Transverse colon (tissue), 4 donors: ENCODE measurements at regions not wholly inside any gene's neighbourhood (a gene's known extent, or its start where the extent isn't known, plus 50 kb on each side); places are given as distances from the start of the nearest gene placed in this dataset.
"Not testable (repeated sequence)": the region's sequence is repeated elsewhere in the genome, so short reads cannot be mapped to it uniquely, and the experiment has no call there.

Source experiments
- DNase-seq: peaks from one replicate; pipeline ENCODE4 v3.0.0-alpha.2; 2019
- H3K27ac ChIP-seq, 4 donors: fragments of 200-600 bp; sonication (generic); 2 replicates each; pipeline ENCODE4 v1.5.1; 2016 to 2018; ENCODE audit warnings: inconsistent platforms in 4 of 4
- H3K27me3 ChIP-seq: fragments of 200-600 bp; sonication (generic); 2 replicates; pipeline ENCODE4 v1.5.1; 2017; ENCODE audit warnings: inconsistent platforms
- H3K36me3 ChIP-seq, 4 donors: fragments of 200-600 bp; sonication (generic); 2 replicates each; pipeline ENCODE4 v1.5.1; 2017 to 2019; ENCODE audit warnings: inconsistent platforms in 4 of 4
- H3K4me1 ChIP-seq, 4 donors: fragments of 200-600 bp; sonication (generic); 2 replicates each; pipeline ENCODE4 v1.5.1; 2017 to 2020; ENCODE audit warnings: inconsistent platforms in 4 of 4
- H3K4me3 ChIP-seq, 4 donors: fragments of 200-600 bp; sonication (generic); 1 replicate in 1 of 4; 2 replicates in 3 of 4; pipeline versions ENCODE4 v1.5.1 to v1.6.1; 2017 to 2019; ENCODE audit warnings: inconsistent platforms in 4 of 4
- H3K9me3 ChIP-seq, 2 donors: fragments of 200-600 bp; sonication (generic); 2 replicates each; pipeline ENCODE4 v1.5.1; 2017 to 2019; ENCODE audit warnings: inconsistent platforms in 2 of 2
- EP300 ChIP-seq: sonication (generic); formaldehyde crosslinking; IDR thresholded peaks from one replicate; pipeline ENCODE4 v1.6.1; 2017; ENCODE audit warnings: antibody characterized with exemption, low read depth
- POLR2A ChIP-seq: fragments of 450-650 bp; IDR thresholded peaks from one replicate; pipeline ENCODE4 v1.6.1; 2016; ENCODE audit warnings: antibody characterized with exemption, mild to moderate bottlenecking, moderate library complexity
- POLR2AphosphoS5 ChIP-seq, 3 donors: sonication (generic); formaldehyde crosslinking; IDR thresholded peaks; one replicate each; pipeline ENCODE4 v1.6.1; 2016; ENCODE audit warnings: antibody characterized with exemption in 3 of 3
- WGBS, 2 donors: methylation state at CpG; one replicate each; pipeline ENCODE4 v1.1.5; 2018; ENCODE audit warnings: low coverage in 1 of 2; 5-methylcytosine and 5-hydroxymethylcytosine counted together
- in situ Hi-C, 4 donors: fragments of 200-750 bp; cut with MboI; loops; one replicate each; pipeline versions ENCODE4 v1.15.0 to v1.15.1; 2017; ENCODE audit warnings: low sequenced_read_pairs in 3 of 4, low pct_ligation_motif_present in 1 of 4, low pct_unique_long_range_greater_than_20kb in 1 of 4
- intact Hi-C: fragments of 100-400 bp; cut with DNase I; formaldehyde crosslinking; loops from one replicate; pipeline ENCODE4 v1.15.1; 2023; ENCODE audit warnings: low total_unique reads
- TF ChIP-seq, protein P1 (sequence below), 5 experiments: fragments of 200-600 bp in 3 of 5; fragments of 450-650 bp in 2 of 5; sonication (generic) in 3 of 5; IDR thresholded peaks; 1 replicate in 2 of 5; 2 replicates in 3 of 5; pipeline ENCODE4 v1.5.1; 2016 to 2017; ENCODE audit warnings: antibody characterized with exemption in 5 of 5, inconsistent platforms in 3 of 5, mild to moderate bottlenecking in 2 of 5, moderate library complexity in 1 of 5

GRCh38 chr12:58117667-58118066 is 176.3 kb downstream of the ATP23 start:
- no peak for DNase-seq
- TF ChIP-seq EP300 (no peak), POLR2A (no peak), POLR2AphosphoS5 (IDR thresholded peaks at IDR 0.05) (no peak)
- TF ChIP-seq, protein P1, sequence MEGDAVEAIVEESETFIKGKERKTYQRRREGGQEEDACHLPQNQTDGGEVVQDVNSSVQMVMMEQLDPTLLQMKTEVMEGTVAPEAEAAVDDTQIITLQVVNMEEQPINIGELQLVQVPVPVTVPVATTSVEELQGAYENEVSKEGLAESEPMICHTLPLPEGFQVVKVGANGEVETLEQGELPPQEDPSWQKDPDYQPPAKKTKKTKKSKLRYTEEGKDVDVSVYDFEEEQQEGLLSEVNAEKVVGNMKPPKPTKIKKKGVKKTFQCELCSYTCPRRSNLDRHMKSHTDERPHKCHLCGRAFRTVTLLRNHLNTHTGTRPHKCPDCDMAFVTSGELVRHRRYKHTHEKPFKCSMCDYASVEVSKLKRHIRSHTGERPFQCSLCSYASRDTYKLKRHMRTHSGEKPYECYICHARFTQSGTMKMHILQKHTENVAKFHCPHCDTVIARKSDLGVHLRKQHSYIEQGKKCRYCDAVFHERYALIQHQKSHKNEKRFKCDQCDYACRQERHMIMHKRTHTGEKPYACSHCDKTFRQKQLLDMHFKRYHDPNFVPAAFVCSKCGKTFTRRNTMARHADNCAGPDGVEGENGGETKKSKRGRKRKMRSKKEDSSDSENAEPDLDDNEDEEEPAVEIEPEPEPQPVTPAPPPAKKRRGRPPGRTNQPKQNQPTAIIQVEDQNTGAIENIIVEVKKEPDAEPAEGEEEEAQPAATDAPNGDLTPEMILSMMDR (IDR thresholded peaks at IDR 0.05), result no peak
- intact Hi-C loops, result no loop called here
- no peak overlapping the region for H3K27ac ChIP-seq
- WGBS, 2 donors, result 83 to 84% methylated on average over 1 to 4 of the region's 4 CpGs
- H3K27me3 ChIP-seq, result no peaks in the 10 kb centered on the region
- no peaks in the 10 kb centered on the region for H3K4me1 ChIP-seq
- in situ Hi-C loops, result loop anchor here in 1 of 4 donors (25.0 kb wide), 1 partner anchor 105 kb away; no protein-coding TSS in a partner anchor
- H3K36me3 ChIP-seq, result no peaks in the 10 kb centered on the region
- no peak overlapping the region for H3K4me3 ChIP-seq
- no peaks in the 10 kb centered on the region for H3K9me3 ChIP-seq

DNA sequence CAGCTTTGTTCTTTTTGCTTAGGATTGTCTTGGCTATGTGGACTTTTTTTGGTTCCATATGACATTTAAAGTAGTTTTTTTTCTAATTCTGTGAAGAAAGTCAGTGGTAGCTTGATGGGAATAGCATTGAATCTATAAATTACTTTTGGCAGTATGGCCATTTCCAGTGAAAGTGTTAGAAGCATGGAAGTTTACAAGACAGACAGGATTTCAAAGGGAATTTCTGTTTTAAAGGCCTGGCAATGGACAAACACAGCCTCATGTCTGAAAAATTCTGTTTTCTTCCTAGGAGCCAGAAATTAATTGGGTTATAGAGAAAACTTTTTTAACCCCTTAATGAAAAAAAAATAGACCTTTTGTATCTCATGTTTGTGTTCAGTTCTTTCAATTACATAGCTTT is 184.4 kb downstream of the ATP23 start:
- in situ Hi-C loops, result not testable (repeated sequence)

GRCh38 chr12:58131986-58132755 is 190.8 kb downstream of the ATP23 start:
- Histone ChIP-seq H3K27me3 (no peaks in the 10 kb centered on the region), H3K27ac (no peak overlapping the region), H3K36me3 (no peaks in the 10 kb centered on the region), H3K4me1 (no peaks in the 10 kb centered on the region), H3K4me3 (no peak overlapping the region), H3K9me3 (peaks cover 0 to under 1% of the 10 kb centered on the region in 2 donors)
- intact Hi-C loops, result no loop called here
- TF ChIP-seq, protein P1 (IDR thresholded peaks at IDR 0.05), result no peak
- TF ChIP-seq EP300 (no peak), POLR2AphosphoS5 (IDR thresholded peaks at IDR 0.05) (no peak), POLR2A (no peak)
- 78 to 85% methylated on average over 5 of the region's 5 CpGs for WGBS, 2 donors
- in situ Hi-C loops, result no loop called here
- DNase-seq, result no peak

More for the DNA sequence above, 184.4 kb downstream of the ATP23 start:
- H3K9me3 ChIP-seq, H3K27ac ChIP-seq, H3K36me3 ChIP-seq, DNase-seq, H3K27me3 ChIP-seq, H3K4me3 ChIP-seq, H3K4me1 ChIP-seq, intact Hi-C loops: not testable (repeated sequence)

- in situ Hi-C loops (no loop called here), intact Hi-C loops (no loop called here)
- Histone ChIP-seq H3K4me1 (peaks cover 0 to 8% (median 2%) of the 10 kb centered on the region in 4 donors), H3K36me3 (no peaks in the 10 kb centered on the region), H3K9me3 (peaks cover 3 to 6% of the 10 kb centered on the region in 2 donors), H3K27ac (no peak overlapping the region), H3K27me3 (no peaks in the 10 kb centered on the region), H3K4me3 (no peak overlapping the region)
- no peak for DNase-seq
- 86 to 92% methylated on average over 2 of the region's 2 CpGs for WGBS, 2 donors
- TF ChIP-seq POLR2AphosphoS5 (IDR thresholded peaks at IDR 0.05) (no peak), POLR2A (no peak), EP300 (no peak)
- TF ChIP-seq, protein P1 (IDR thresholded peaks at IDR 0.05), result no peak
Measured at GRCh38 chr12:58138424-58138823, 197.1 kb downstream of the ATP23 start.

DNA sequence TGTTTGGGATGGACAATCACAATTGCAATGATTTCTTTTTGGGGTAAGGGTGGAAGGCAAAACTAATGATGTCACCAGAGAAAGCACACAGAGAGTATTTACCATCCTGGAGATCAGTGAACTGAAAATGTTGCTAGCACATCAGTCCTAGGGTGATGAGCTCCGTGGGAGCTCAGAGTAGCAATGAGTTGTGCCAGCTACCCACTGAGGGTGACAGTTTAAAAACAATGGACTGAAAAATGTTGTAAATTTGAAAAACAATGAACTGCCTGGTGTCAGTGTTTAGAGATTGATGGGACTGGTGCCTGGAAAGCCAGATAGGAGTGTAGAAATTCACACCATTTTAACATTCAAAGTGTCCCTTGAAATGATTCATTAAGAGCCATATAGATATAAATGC is 198.5 kb downstream of the ATP23 start:
- DNase-seq, result no peak
- in situ Hi-C loops (no loop called here), intact Hi-C loops (no loop called here)
- H3K4me1 ChIP-seq, result peaks cover 0 to 10% (median 4%) of the 10 kb centered on the region in 4 donors
- H3K4me3 ChIP-seq, result no peak overlapping the region
- H3K36me3 ChIP-seq, result no peaks in the 10 kb centered on the region
- peaks cover 3 to 6% of the 10 kb centered on the region in 2 donors for H3K9me3 ChIP-seq
- TF ChIP-seq EP300 (no peak), POLR2AphosphoS5 (IDR thresholded peaks at IDR 0.05) (no peak), POLR2A (no peak)
- TF ChIP-seq, protein P1 (IDR thresholded peaks at IDR 0.05), result no peak
- H3K27me3 ChIP-seq, result no peaks in the 10 kb centered on the region
- no peak overlapping the region for H3K27ac ChIP-seq
- WGBS, 2 donors, result 63% methylated on average over 1 of the region's 1 CpG; no CpG with 5 or more reads in 1 of the 2 donors
